Trophoblast cell (in vitro differentiated cells and primary cell): ENCODE measurements at regions not wholly inside any gene's neighbourhood (a gene's known extent, or its start where the extent isn't known, plus 50 kb on each side); places are given as distances from the start of the nearest gene placed in this dataset.

Experiments used
- DNase-seq, 2 donors: peaks; one replicate each; pipeline ENCODE4 v3.0.0-alpha.2; 2016
- H2AFZ ChIP-seq: 2 replicates; pipeline ENCODE4 v1.6.1; 2013; ENCODE audit warnings: low read length, moderate library complexity, mild to moderate bottlenecking; ENCODE audit not compliant: insufficient read depth, poor library complexity
- H2AK5ac ChIP-seq: 2 replicates; pipeline ENCODE4 v1.6.1; 2013; ENCODE audit warnings: mild to moderate bottlenecking, low read length
- H2BK120ac ChIP-seq: 2 replicates; pipeline ENCODE4 v1.6.1; 2013; ENCODE audit warnings: low read length, mild to moderate bottlenecking, moderate library complexity; ENCODE audit not compliant: insufficient read depth, poor library complexity
- H2BK12ac ChIP-seq: 2 replicates; pipeline ENCODE4 v1.6.1; 2013; ENCODE audit warnings: mild to moderate bottlenecking, low read length, moderate library complexity
- H2BK5ac ChIP-seq: 2 replicates; pipeline ENCODE4 v1.6.1; 2013; ENCODE audit warnings: low read length, low read depth, moderate library complexity, mild to moderate bottlenecking; ENCODE audit not compliant: poor library complexity
- H3K14ac ChIP-seq: 2 replicates; pipeline ENCODE4 v1.6.1; 2013; ENCODE audit warnings: mild to moderate bottlenecking, low read length
- H3K18ac ChIP-seq: 2 replicates; pipeline ENCODE4 v1.6.1; 2013; ENCODE audit warnings: mild to moderate bottlenecking, low read length
- H3K23ac ChIP-seq: 2 replicates; pipeline ENCODE4 v1.6.1; 2013; ENCODE audit warnings: low read length
- H3K27ac ChIP-seq: 2 replicates; pipeline ENCODE4 v1.5.1; 2013; ENCODE audit warnings: low read depth, mild to moderate bottlenecking, inconsistent platforms, low read length, moderate library complexity
- H3K27me3 ChIP-seq: 2 replicates; pipeline ENCODE4 v1.6.1; 2013; ENCODE audit warnings: inconsistent platforms, mild to moderate bottlenecking, low read length, moderate library complexity; ENCODE audit not compliant: insufficient read depth
- H3K36me3 ChIP-seq, 2 experiments: 1 replicate in 1 of 2; 2 replicates in 1 of 2; pipeline ENCODE4 v1.6.1; 2013; ENCODE audit warnings: low read length in 2 of 2, mild to moderate bottlenecking in 2 of 2, moderate library complexity in 1 of 2; ENCODE audit not compliant: insufficient read depth in 2 of 2, control insufficient read depth in 1 of 2
- H3K4ac ChIP-seq: 2 replicates; pipeline ENCODE4 v1.6.1; 2013; ENCODE audit warnings: low read depth, mild to moderate bottlenecking, low read length, moderate library complexity
- H3K4me1 ChIP-seq, 2 experiments: 1 replicate in 1 of 2; 2 replicates in 1 of 2; pipeline ENCODE4 v1.6.1; 2013; ENCODE audit warnings: low read length in 2 of 2, mild to moderate bottlenecking in 2 of 2, moderate library complexity in 1 of 2; ENCODE audit not compliant: insufficient read depth in 2 of 2, control insufficient read depth in 1 of 2
- H3K4me2 ChIP-seq: 2 replicates; pipeline ENCODE4 v1.6.1; 2013; ENCODE audit warnings: inconsistent platforms, mild to moderate bottlenecking, low read length, moderate library complexity
- H3K4me3 ChIP-seq: 2 replicates; pipeline ENCODE4 v1.5.1; 2013; ENCODE audit warnings: mild to moderate bottlenecking, low read depth, low read length, inconsistent platforms
- H3K79me1 ChIP-seq: one replicate; pipeline ENCODE4 v1.6.1; 2013; ENCODE audit warnings: low read length
- H3K79me2 ChIP-seq: 2 replicates; pipeline ENCODE4 v1.6.1; 2013; ENCODE audit warnings: low read length, mild to moderate bottlenecking; ENCODE audit not compliant: control insufficient read depth, insufficient read depth, poor library complexity
- H3K9ac ChIP-seq: 2 replicates; pipeline ENCODE4 v1.6.1; 2013; ENCODE audit warnings: mild to moderate bottlenecking, low read length
- H3K9me3 ChIP-seq: 2 replicates; pipeline ENCODE4 v1.6.1; 2013; ENCODE audit warnings: low read depth, mild to moderate bottlenecking, control low read depth, inconsistent platforms, low read length; ENCODE audit not compliant: insufficient read depth
- H4K12ac ChIP-seq: 2 replicates; pipeline ENCODE4 v1.6.1; 2013; ENCODE audit warnings: low read depth, mild to moderate bottlenecking, low read length, moderate library complexity
- H4K8ac ChIP-seq: 2 replicates; pipeline ENCODE4 v1.6.1; 2013; ENCODE audit warnings: low read depth, mild to moderate bottlenecking, low read length, moderate library complexity
- H4K91ac ChIP-seq: one replicate; pipeline ENCODE4 v1.6.1; 2013; ENCODE audit warnings: low read depth, mild to moderate bottlenecking, low read length, moderate library complexity
- WGBS: extraction: QIAGEN DNeasy Blood & Tissue Kit; methylation state at CpG from one replicate; pipeline ENCODE4 v1.1.7; 2013; ENCODE audit warnings: missing lambda C conversion rate; ENCODE audit not compliant: insufficient read length, insufficient coverage; ENCODE audit errors: extremely low coverage; 5-methylcytosine and 5-hydroxymethylcytosine counted together

GRCh38 chr20:11546939-11547338 is 370.8 kb upstream of the BTBD3 start:
- Histone ChIP-seq H2AFZ (no peak overlapping the region), H3K36me3 (no peaks in the 10 kb centered on the region), H2BK120ac (no peak overlapping the region), H4K91ac (no peak overlapping the region), H3K4me1 (no peaks in the 10 kb centered on the region), H3K79me2 (no peaks in the 10 kb centered on the region), H3K4me2 (no peak overlapping the region), H3K9me3 (no peaks in the 10 kb centered on the region), H2AK5ac (no peak overlapping the region), H3K79me1 (no peaks in the 10 kb centered on the region), H3K23ac (no peak overlapping the region), H2BK12ac (no peak overlapping the region), H3K18ac (no peak overlapping the region), H3K4ac (no peak overlapping the region), H3K27ac (no peak overlapping the region), H2BK5ac (no peak overlapping the region), H3K4me3 (no peak overlapping the region), H4K12ac (no peak overlapping the region), H3K14ac (no peak overlapping the region), H4K8ac (no peak overlapping the region), H3K9ac (no peak overlapping the region), H3K27me3 (no peaks in the 10 kb centered on the region)
- no peak for DNase-seq
- WGBS: no CpG with 5 or more reads among the region's 7 CpGs

DNA sequence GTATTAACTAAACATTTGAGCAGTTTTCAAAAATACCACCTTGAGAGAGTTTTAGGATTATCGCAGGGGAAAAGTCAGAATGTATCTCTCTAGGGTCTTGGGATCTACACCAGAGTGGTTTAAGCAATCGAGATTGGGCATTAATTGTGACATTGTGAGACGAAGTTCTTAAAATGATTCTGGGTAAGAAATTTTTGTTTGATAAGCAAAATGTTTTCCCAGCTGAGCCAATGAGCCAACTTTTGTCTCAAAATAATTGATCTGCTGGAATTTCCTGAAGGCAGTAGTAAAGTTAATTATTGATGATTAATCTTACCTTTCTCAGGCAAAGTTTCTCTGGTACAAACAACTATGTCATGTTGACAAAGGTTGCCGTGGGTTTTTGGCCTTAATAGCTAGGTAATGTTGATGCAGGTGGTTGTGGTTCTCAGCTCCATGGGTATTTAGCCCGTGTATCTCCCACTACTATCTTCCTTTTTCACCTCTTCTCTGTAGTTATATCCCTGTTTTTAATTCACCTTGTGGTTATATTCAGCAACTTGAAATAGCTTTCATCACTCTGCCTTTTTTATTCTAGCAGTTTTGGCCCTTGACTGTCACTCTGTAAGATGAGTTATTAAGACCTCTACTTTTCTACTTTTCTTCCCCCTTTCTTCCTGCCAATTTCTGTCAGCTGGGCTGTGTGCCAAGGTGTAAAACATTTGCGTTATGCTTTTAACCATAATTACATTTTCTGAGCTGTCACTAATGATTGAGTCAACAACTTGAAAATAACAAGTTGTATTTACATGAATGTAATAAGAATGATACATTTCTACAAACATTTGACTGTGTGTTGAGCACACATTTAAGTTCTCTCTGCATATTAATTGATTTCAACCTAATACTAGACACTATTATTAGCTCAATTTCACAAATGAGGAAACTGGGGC is 368.3 kb upstream of the BTBD3 start:
- Histone ChIP-seq H3K4ac (no peak overlapping the region), H3K4me2 (no peak overlapping the region), H3K27ac (no peak overlapping the region), H3K79me1 (no peaks in the 10 kb centered on the region), H3K36me3 (no peaks in the 10 kb centered on the region), H2BK5ac (no peak overlapping the region), H3K79me2 (no peaks in the 10 kb centered on the region), H3K23ac (no peak overlapping the region), H2AK5ac (no peak overlapping the region), H3K9me3 (no peaks in the 10 kb centered on the region), H3K18ac (no peak overlapping the region), H3K4me3 (no peak overlapping the region), H3K4me1 (no peaks in the 10 kb centered on the region), H2AFZ (no peak overlapping the region), H4K8ac (no peak overlapping the region), H3K9ac (no peak overlapping the region), H3K14ac (no peak overlapping the region), H2BK120ac (no peak overlapping the region), H3K27me3 (no peaks in the 10 kb centered on the region), H2BK12ac (no peak overlapping the region), H4K91ac (no peak overlapping the region), H4K12ac (no peak overlapping the region)
- no CpG with 5 or more reads among the region's 6 CpGs for WGBS
- DNase-seq: no peak

- no peak overlapping the region for H3K23ac ChIP-seq
- no peak overlapping the region for H2BK12ac ChIP-seq
- H3K27me3 ChIP-seq: no peaks in the 10 kb centered on the region
- H2AFZ ChIP-seq: no peak overlapping the region
- no peaks in the 10 kb centered on the region for H3K79me2 ChIP-seq
- DNase-seq: no peak
- no peak overlapping the region for H4K91ac ChIP-seq
- no peaks in the 10 kb centered on the region for H3K79me1 ChIP-seq
- H3K4me3 ChIP-seq: no peak overlapping the region
- H3K14ac ChIP-seq: no peak overlapping the region
- H3K4ac ChIP-seq: no peak overlapping the region
- no peak overlapping the region for H3K18ac ChIP-seq
- no peak overlapping the region for H4K8ac ChIP-seq
- no peak overlapping the region for H2BK5ac ChIP-seq
- H4K12ac ChIP-seq: no peak overlapping the region
- no peak overlapping the region for H2BK120ac ChIP-seq
- no peak overlapping the region for H3K27ac ChIP-seq
- no peaks in the 10 kb centered on the region for H3K9me3 ChIP-seq
- H3K4me2 ChIP-seq: no peak overlapping the region
- H3K4me1 ChIP-seq: no peaks in the 10 kb centered on the region
- no CpG with 5 or more reads among the region's 8 CpGs for WGBS
- H3K9ac ChIP-seq: no peak overlapping the region
- no peaks in the 10 kb centered on the region for H3K36me3 ChIP-seq
- H2AK5ac ChIP-seq: no peak overlapping the region
Measured at GRCh38 chr20:11550657-11551338, 366.9 kb upstream of the BTBD3 start.

DNA sequence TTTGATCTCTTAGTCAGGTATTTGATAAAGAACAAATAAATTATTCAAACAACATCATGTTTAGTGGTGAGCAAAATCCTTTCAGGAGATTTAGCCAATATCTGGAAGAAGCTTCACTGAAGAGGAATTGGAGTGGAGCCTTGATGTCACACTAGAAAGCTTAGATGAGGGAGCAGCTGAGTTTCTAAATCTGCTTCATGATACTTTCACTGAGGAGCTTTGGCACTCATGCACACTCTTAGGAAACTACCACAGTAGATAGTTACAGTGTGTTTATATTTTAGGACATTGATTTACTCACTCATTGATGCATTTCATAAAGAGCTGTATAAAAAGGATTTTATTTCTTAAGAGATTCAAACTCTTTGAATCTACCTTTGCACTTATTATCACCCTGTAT is 366.2 kb upstream of the BTBD3 start:
- Histone ChIP-seq H2BK12ac (no peak overlapping the region), H2AFZ (no peak overlapping the region), H3K79me1 (no peaks in the 10 kb centered on the region), H3K14ac (no peak overlapping the region), H3K4me3 (no peak overlapping the region), H3K4ac (no peak overlapping the region), H3K36me3 (no peaks in the 10 kb centered on the region), H3K27ac (no peak overlapping the region), H4K12ac (no peak overlapping the region), H3K9me3 (no peaks in the 10 kb centered on the region), H3K4me1 (no peaks in the 10 kb centered on the region), H2BK120ac (no peak overlapping the region), H2AK5ac (no peak overlapping the region), H3K4me2 (no peak overlapping the region), H3K79me2 (no peaks in the 10 kb centered on the region), H3K23ac (no peak overlapping the region), H3K18ac (no peak overlapping the region), H3K27me3 (no peaks in the 10 kb centered on the region), H2BK5ac (no peak overlapping the region), H3K9ac (no peak overlapping the region), H4K91ac (no peak overlapping the region), H4K8ac (no peak overlapping the region)
- DNase-seq: no peak
